Heart left ventricle (tissue), 13 donors: ENCODE measurements at regions not wholly inside any gene's neighbourhood (a gene's known extent, or its start where the extent isn't known, plus 50 kb on each side); places are given as distances from the start of the nearest gene placed in this dataset.

Source experiments
- POLR2A ChIP-seq, 2 donors: fragments of 450-650 bp; IDR thresholded peaks; one replicate each; pipeline ENCODE4 v1.6.1; 2017; ENCODE audit warnings: antibody characterized with exemption in 2 of 2, mild to moderate bottlenecking in 2 of 2, moderate library complexity in 2 of 2
- TF ChIP-seq, protein P1 (sequence below), 12 donors: fragments of 200-600 bp; sonication (generic) in 4 of 12; IDR thresholded peaks; one replicate each; pipeline versions ENCODE4 v1.5.0 to v1.8.0; 2018 to 2022; ENCODE audit warnings: antibody characterized with exemption in 12 of 12, mild to moderate bottlenecking in 5 of 12
- donor health status: ischemic (EF 13 %, LVEDD 7.1; RV severe dilation, severe dysfunction).
- donor health status: DM: no; HTN: yes; CAD: no.
- donor health status: DM: no; HTN: no; CAD: no.
- donor health status: ischemic (EF 25% LVEDD 6.9; RV normal size, moderate dysfunction).
- donor health status: ischemic (EF 25% LVEDD 5.7; RV mildly dilated, moderate dysfunction).
- donor health status: ischemic (EF 35%, LVEDD 5.7; RV mildly dilated, moderate dysfunction).
- donor health status: nonischemic (EF 11% LVEDD 7.7; RV severe dilation, severe dysfunction).
- donor health status: DM: yes; HTN: yes; CAD: no.
- donor health status: PGD.
- donor health status: ischemic (EF 29% LVEDD 5.4; RV normal size, mild dysfunction).
- donor health status: nonischemic (EF 23%, LVEDD 6.1; RV moderate dilation, normal function).

DNA sequence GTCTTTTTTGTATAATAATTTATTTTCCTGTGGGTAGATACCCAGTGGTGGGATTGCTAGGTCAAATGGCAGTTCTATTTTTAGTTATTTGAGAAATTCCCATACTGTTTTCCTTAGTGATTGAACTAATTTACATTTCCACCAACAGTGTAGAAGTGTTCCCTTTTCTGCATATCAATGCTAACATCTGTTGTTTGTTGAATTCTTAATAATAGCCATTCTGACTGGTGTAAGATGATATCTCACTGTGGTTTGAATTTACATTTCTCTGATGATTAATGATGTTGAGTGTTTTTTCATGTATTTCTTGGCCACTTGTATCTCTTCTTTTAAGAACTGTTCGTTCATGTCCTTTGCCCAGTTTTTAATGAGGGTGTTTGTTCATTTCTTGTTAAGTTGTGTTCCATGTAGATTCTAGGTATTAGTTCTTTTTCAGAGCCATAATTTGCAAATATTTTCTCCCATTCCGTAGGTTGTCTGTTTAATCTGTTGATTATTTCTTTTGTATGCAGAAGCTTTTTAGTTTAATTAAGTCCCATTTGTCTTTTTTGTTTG is 713.3 kb upstream of the EPHA6 start:
- TF ChIP-seq, protein P1, sequence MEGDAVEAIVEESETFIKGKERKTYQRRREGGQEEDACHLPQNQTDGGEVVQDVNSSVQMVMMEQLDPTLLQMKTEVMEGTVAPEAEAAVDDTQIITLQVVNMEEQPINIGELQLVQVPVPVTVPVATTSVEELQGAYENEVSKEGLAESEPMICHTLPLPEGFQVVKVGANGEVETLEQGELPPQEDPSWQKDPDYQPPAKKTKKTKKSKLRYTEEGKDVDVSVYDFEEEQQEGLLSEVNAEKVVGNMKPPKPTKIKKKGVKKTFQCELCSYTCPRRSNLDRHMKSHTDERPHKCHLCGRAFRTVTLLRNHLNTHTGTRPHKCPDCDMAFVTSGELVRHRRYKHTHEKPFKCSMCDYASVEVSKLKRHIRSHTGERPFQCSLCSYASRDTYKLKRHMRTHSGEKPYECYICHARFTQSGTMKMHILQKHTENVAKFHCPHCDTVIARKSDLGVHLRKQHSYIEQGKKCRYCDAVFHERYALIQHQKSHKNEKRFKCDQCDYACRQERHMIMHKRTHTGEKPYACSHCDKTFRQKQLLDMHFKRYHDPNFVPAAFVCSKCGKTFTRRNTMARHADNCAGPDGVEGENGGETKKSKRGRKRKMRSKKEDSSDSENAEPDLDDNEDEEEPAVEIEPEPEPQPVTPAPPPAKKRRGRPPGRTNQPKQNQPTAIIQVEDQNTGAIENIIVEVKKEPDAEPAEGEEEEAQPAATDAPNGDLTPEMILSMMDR (IDR thresholded peaks at IDR 0.05): no peak
- TF ChIP-seq POLR2A (IDR thresholded peaks at IDR 0.05): no peak
